Fibroblast of lung (primary cell): ENCODE measurements at regions not wholly inside any gene's neighbourhood (a gene's known extent, or its start where the extent isn't known, plus 50 kb on each side); places are given as distances from the start of the nearest gene placed in this dataset.

Experiments used
- DNase-seq, 2 donors: peaks; one replicate each; pipeline versions ENCODE4 v3.0.0 to v3.0.0-alpha.2; 2010; ENCODE audit warnings: low read depth in 2 of 2
- H2AFZ ChIP-seq: 2 replicates; pipeline ENCODE4 v1.5.1; 2012; ENCODE audit warnings: low read length, control low read depth, inconsistent platforms
- H3K27ac ChIP-seq: 2 replicates; pipeline ENCODE4 v1.5.1; 2011; ENCODE audit warnings: low read length, control low read depth; ENCODE audit not compliant: insufficient read depth
- H3K27me3 ChIP-seq: 2 replicates; pipeline ENCODE4 v1.5.1; 2011; ENCODE audit warnings: mild to moderate bottlenecking, low read length; ENCODE audit not compliant: control insufficient read depth, insufficient read depth
- H3K36me3 ChIP-seq: 2 replicates; pipeline ENCODE4 v1.5.1; 2011; ENCODE audit warnings: low read length; ENCODE audit not compliant: control insufficient read depth, insufficient read depth
- H3K4me1 ChIP-seq: 2 replicates; pipeline ENCODE4 v1.5.1; 2011; ENCODE audit warnings: low read length; ENCODE audit not compliant: control insufficient read depth, insufficient read depth; ENCODE audit errors: extremely low read depth
- H3K4me2 ChIP-seq: 2 replicates; pipeline ENCODE4 v1.5.1; 2011; ENCODE audit warnings: low read length, control low read depth; ENCODE audit not compliant: insufficient read depth; ENCODE audit errors: extremely low read depth
- H3K4me3 ChIP-seq, 4 experiments: fragments of 200-600 bp in 1 of 4; sonication (generic) in 1 of 4; replicated peaks in 1 of 4; 2 replicates each; pipeline ENCODE4 v1.5.1; 2011 to 2016; ENCODE audit warnings: low read length in 4 of 4, low read depth in 3 of 4, mild to moderate bottlenecking in 3 of 4, control low read depth in 2 of 4, inconsistent platforms in 1 of 4, mixed read lengths in 1 of 4; ENCODE audit not compliant: insufficient read depth in 1 of 4; ENCODE audit errors: control extremely low read depth in 1 of 4
- H3K79me2 ChIP-seq: 2 replicates; pipeline ENCODE4 v1.5.1; 2012; ENCODE audit warnings: mild to moderate bottlenecking, low read length, inconsistent platforms; ENCODE audit not compliant: control insufficient read depth, insufficient read depth
- H3K9ac ChIP-seq: 2 replicates; pipeline ENCODE4 v1.5.1; 2011; ENCODE audit warnings: mild to moderate bottlenecking, low read length, control low read depth; ENCODE audit not compliant: insufficient read depth
- H3K9me3 ChIP-seq: 2 replicates; pipeline ENCODE4 v1.5.1; 2012; ENCODE audit warnings: low read depth, low read length; ENCODE audit not compliant: control insufficient read depth, insufficient read depth
- H4K20me1 ChIP-seq: 2 replicates; pipeline ENCODE4 v1.5.1; 2011; ENCODE audit warnings: low read length; ENCODE audit not compliant: control insufficient read depth, insufficient read depth; ENCODE audit errors: extremely low read depth
- EZH2 ChIP-seq: IDR thresholded peaks from 2 replicates; pipeline ENCODE4 v1.5.1; 2012; ENCODE audit warnings: low read length, control low read depth, mild to moderate bottlenecking; ENCODE audit errors: missing control alignments
- TF ChIP-seq, protein P1 (sequence below), 2 donors: IDR thresholded peaks in 1 of 2; conservative IDR thresholded peaks in 1 of 2; 1 replicate in 1 of 2; 2 replicates in 1 of 2; pipeline ENCODE4 v1.5.1; 2011 to 2012; ENCODE audit warnings: low read length in 2 of 2, control low read depth in 1 of 2, inconsistent platforms in 1 of 2, low read depth in 1 of 2, mild to moderate bottlenecking in 1 of 2

DNA sequence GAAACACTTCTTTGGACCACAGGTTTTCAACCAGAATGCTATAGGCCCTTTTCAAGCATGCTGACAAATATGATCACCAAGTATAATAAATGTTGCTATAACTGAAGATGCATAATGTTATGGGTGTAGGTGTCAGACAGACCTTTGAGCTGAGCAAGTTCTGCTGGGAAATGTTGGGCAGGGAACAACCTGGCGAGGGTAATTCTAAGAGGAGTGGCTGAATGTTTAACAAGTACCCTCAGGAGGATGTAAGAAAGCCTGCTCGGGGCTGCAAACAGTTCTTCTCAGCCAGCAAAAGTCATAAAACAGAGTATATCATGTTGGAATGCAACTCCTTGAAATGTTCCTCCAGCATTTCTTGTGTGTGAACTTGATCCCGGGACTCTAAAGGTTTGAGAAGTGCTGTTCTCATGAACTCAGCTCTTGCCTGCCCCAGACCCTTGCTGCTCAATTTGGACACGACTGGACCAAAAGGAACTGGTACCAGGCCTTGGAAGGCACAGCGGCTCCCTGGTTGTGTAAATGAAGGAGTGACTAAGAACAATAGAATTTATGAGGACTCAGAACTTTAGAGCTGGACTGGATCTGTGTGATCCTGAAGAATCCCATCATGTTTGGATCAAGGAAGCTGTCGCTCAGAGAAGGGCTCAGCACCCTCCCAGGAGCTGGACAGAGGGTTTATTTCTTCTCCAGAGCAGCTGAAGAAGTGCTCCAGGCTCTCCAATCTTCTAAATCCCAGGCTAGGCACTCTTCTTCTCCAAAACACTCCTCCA lies 143.2 kb upstream of the ANK3 start:
- H3K9ac ChIP-seq, result no peak overlapping the region
- H3K27me3 ChIP-seq, result no peaks in the 10 kb centered on the region
- no peaks in the 10 kb centered on the region for H3K4me1 ChIP-seq
- no peaks in the 10 kb centered on the region for H4K20me1 ChIP-seq
- H3K4me2 ChIP-seq, result no peak overlapping the region
- DNase-seq, result no peak
- no peak overlapping the region for H3K4me3 ChIP-seq
- TF ChIP-seq EZH2, result no peak
- TF ChIP-seq, protein P1, sequence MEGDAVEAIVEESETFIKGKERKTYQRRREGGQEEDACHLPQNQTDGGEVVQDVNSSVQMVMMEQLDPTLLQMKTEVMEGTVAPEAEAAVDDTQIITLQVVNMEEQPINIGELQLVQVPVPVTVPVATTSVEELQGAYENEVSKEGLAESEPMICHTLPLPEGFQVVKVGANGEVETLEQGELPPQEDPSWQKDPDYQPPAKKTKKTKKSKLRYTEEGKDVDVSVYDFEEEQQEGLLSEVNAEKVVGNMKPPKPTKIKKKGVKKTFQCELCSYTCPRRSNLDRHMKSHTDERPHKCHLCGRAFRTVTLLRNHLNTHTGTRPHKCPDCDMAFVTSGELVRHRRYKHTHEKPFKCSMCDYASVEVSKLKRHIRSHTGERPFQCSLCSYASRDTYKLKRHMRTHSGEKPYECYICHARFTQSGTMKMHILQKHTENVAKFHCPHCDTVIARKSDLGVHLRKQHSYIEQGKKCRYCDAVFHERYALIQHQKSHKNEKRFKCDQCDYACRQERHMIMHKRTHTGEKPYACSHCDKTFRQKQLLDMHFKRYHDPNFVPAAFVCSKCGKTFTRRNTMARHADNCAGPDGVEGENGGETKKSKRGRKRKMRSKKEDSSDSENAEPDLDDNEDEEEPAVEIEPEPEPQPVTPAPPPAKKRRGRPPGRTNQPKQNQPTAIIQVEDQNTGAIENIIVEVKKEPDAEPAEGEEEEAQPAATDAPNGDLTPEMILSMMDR (conservative IDR thresholded peaks at IDR 0.05 in 1 of 2, IDR thresholded peaks at IDR 0.05 in 1 of 2; ENCODE audit: low read depth in 1 of 2, low read length in 2 of 2), result no peak
- H2AFZ ChIP-seq, result no peak overlapping the region
- H3K9me3 ChIP-seq, result no peaks in the 10 kb centered on the region
- no peak overlapping the region for H3K27ac ChIP-seq
- H3K79me2 ChIP-seq, result no peaks in the 10 kb centered on the region
- no peaks in the 10 kb centered on the region for H3K36me3 ChIP-seq

DNA sequence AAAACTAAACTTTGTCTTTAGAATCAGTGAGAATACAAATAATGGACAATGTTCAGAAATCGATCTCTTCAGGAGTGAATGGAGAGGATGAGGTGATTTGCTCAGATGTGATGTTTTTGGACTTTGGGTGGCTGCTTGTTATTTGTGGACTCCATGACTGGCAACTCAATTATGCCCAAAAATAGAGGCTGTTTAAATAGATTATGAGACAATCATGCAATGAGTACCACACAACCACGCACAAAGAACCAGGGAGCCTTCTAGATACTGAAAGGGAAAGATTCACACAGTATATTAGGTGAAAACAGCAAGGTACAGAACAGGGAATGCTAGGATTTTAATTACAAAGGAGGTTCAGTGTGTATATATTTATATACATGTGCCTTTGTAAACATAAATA lies 141.3 kb upstream of the ANK3 start:
- no peak overlapping the region for H3K27ac ChIP-seq
- no peak overlapping the region for H3K9ac ChIP-seq
- H3K27me3 ChIP-seq, result no peaks in the 10 kb centered on the region
- no peaks in the 10 kb centered on the region for H3K9me3 ChIP-seq
- DNase-seq, result no peak
- no peak overlapping the region for H3K4me2 ChIP-seq
- no peaks in the 10 kb centered on the region for H4K20me1 ChIP-seq
- H3K36me3 ChIP-seq, result no peaks in the 10 kb centered on the region
- H2AFZ ChIP-seq, result no peak overlapping the region
- H3K4me3 ChIP-seq, result no peak overlapping the region
- no peaks in the 10 kb centered on the region for H3K4me1 ChIP-seq
- no peaks in the 10 kb centered on the region for H3K79me2 ChIP-seq
- TF ChIP-seq, protein P1 (conservative IDR thresholded peaks at IDR 0.05 in 1 of 2, IDR thresholded peaks at IDR 0.05 in 1 of 2; ENCODE audit: low read depth in 1 of 2, low read length in 2 of 2), result no peak
- TF ChIP-seq EZH2, result no peak

DNA sequence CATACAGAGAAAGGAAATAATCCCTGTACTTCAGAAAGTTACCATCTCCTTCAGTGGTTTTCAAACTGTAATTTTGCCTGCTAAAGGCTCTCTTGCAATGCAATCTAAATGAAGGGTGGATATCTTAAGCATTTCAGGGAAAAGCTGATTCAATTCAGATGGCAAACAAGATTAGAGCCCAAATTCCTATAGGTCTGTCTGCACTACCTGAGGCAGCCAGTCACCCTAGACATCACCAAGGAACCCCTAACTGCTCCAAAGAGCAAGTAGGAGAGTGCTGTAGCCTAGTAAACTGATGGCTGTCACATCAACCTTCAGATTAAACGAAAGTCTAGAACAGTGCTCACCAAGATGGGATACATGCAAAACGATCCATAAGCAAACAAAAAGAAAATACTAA lies 138.0 kb upstream of the ANK3 start:
- no peak overlapping the region for H2AFZ ChIP-seq
- no peaks in the 10 kb centered on the region for H4K20me1 ChIP-seq
- no peak overlapping the region for H3K4me3 ChIP-seq
- no peaks in the 10 kb centered on the region for H3K27me3 ChIP-seq
- H3K9me3 ChIP-seq, result no peaks in the 10 kb centered on the region
- no peak overlapping the region for H3K4me2 ChIP-seq
- H3K79me2 ChIP-seq, result no peaks in the 10 kb centered on the region
- H3K27ac ChIP-seq, result no peak overlapping the region
- H3K36me3 ChIP-seq, result no peaks in the 10 kb centered on the region
- TF ChIP-seq EZH2, result no peak
- TF ChIP-seq, protein P1 (conservative IDR thresholded peaks at IDR 0.05 in 1 of 2, IDR thresholded peaks at IDR 0.05 in 1 of 2; ENCODE audit: low read depth in 1 of 2, low read length in 2 of 2), result no peak
- no peak overlapping the region for H3K9ac ChIP-seq
- no peak for DNase-seq
- no peaks in the 10 kb centered on the region for H3K4me1 ChIP-seq
